ENCODE measurements at regions not wholly inside any gene's neighbourhood (a gene's known extent, or its start where the extent isn't known, plus 50 kb on each side); places are given as distances from the start of the nearest gene placed in this dataset.

GRCh38 chr5:133884569-133885311 lies 83.7 kb downstream of the C5orf15 start:
- TF ChIP-seq EZH2phosphoT487 (IDR thresholded peaks at IDR 0.05; ENCODE audit: borderline replicate concordance) (no peak), CTCF (conservative IDR thresholded peaks at IDR 0.05; ENCODE audit: low read length) (no peak)
- no peak overlapping the region for H3K4me2 ChIP-seq (ENCODE audit: low read depth, low read length, poor library complexity, severe bottlenecking)
- H3K9me3 ChIP-seq (ENCODE audit: insufficient read depth, low read depth, low read length) = no peaks in the 10 kb centered on the region
- no peaks in the 10 kb centered on the region for H3K9me2 ChIP-seq (replicated peaks; ENCODE audit: low read depth, low read length)
- H2AFZ ChIP-seq (ENCODE audit: low read length) = no peak overlapping the region
- no peaks in the 10 kb centered on the region for H3K27me3 ChIP-seq (ENCODE audit: insufficient read depth, low read length, poor library complexity, severe bottlenecking)
- no peak overlapping the region for H3K9ac ChIP-seq (ENCODE audit: low read depth, low read length, poor library complexity, severe bottlenecking)
- H3K4me1 ChIP-seq (ENCODE audit: insufficient read depth, low read length, poor library complexity, severe bottlenecking) = no peaks in the 10 kb centered on the region
- no peaks in the 10 kb centered on the region for H3K79me2 ChIP-seq (ENCODE audit: insufficient read depth, low read length)
- H3K36me3 ChIP-seq (ENCODE audit: insufficient read depth, low read length) = no peaks in the 10 kb centered on the region
- H3K4me3 ChIP-seq (ENCODE audit: low read length, poor library complexity, severe bottlenecking) = no peak overlapping the region
- no peaks in the 10 kb centered on the region for H4K20me1 ChIP-seq (ENCODE audit: insufficient read depth, low read length, poor library complexity, severe bottlenecking)
- H3F3A ChIP-seq (ENCODE audit: low read depth) = no peaks in the 10 kb centered on the region

DNA sequence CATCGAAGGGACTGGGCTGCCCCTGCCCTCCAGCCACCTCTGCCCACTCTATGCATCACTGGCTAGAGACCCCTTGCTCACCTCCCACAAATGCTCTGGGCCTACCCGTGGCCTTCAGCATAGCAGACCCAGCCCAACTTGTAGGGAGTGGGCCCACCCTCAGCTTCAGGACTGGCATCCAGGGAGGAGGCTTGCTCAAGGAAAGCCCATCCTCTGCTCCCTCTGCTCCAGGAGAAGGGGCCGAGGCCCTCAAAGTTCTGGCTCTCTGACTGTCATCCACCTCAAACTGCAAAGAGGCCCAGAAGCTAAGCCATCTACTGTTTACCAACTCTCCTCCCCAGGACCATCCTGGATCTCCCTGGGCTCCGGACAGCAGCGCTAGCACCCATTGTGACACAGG lies 84.5 kb downstream of the C5orf15 start:
- Histone ChIP-seq H3F3A (ENCODE audit: low read depth) (no peaks in the 10 kb centered on the region), H3K36me3 (ENCODE audit: insufficient read depth, low read length) (no peaks in the 10 kb centered on the region), H3K27me3 (ENCODE audit: insufficient read depth, low read length, poor library complexity, severe bottlenecking) (no peaks in the 10 kb centered on the region), H3K4me3 (ENCODE audit: low read length, poor library complexity, severe bottlenecking) (no peak overlapping the region), H3K9ac (ENCODE audit: low read depth, low read length, poor library complexity, severe bottlenecking) (no peak overlapping the region), H3K9me2 (replicated peaks; ENCODE audit: low read depth, low read length) (no peaks in the 10 kb centered on the region), H2AFZ (ENCODE audit: low read length) (no peak overlapping the region), H4K20me1 (ENCODE audit: insufficient read depth, low read length, poor library complexity, severe bottlenecking) (no peaks in the 10 kb centered on the region), H3K79me2 (ENCODE audit: insufficient read depth, low read length) (no peaks in the 10 kb centered on the region), H3K9me3 (ENCODE audit: insufficient read depth, low read depth, low read length) (no peaks in the 10 kb centered on the region), H3K4me1 (ENCODE audit: insufficient read depth, low read length, poor library complexity, severe bottlenecking) (no peaks in the 10 kb centered on the region), H3K4me2 (ENCODE audit: low read depth, low read length, poor library complexity, severe bottlenecking) (no peak overlapping the region)
- TF ChIP-seq CTCF (conservative IDR thresholded peaks at IDR 0.05; ENCODE audit: low read length) (no peak), EZH2phosphoT487 (IDR thresholded peaks at IDR 0.05; ENCODE audit: borderline replicate concordance) (no peak)

DNA sequence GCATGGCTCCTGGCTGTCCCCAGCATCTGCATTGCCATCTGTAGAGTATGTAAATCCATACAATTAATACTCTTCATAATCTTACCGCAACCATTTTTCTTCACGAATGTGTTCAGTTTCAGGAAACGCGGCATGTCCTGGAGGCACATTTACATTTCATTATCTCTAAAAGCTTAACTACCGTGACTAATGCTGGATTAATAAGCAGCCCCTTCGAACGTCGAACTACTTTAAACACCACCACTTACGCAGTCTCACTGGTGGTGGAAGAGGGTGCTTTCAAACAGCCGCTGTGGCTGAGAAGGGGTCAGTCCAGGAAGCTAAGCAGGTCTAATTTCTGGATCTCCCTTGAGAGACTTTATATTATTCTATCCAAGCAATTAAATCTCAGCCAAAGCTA lies 85.6 kb downstream of the C5orf15 start:
- H2AFZ ChIP-seq (ENCODE audit: low read length) = no peak overlapping the region
- no peaks in the 10 kb centered on the region for H3K79me2 ChIP-seq (ENCODE audit: insufficient read depth, low read length)
- H4K20me1 ChIP-seq (ENCODE audit: insufficient read depth, low read length, poor library complexity, severe bottlenecking) = no peaks in the 10 kb centered on the region
- H3F3A ChIP-seq (ENCODE audit: low read depth) = no peaks in the 10 kb centered on the region
- no peak overlapping the region for H3K9ac ChIP-seq (ENCODE audit: low read depth, low read length, poor library complexity, severe bottlenecking)
- no peak overlapping the region for H3K4me3 ChIP-seq (ENCODE audit: low read length, poor library complexity, severe bottlenecking)
- no peak overlapping the region for H3K4me2 ChIP-seq (ENCODE audit: low read depth, low read length, poor library complexity, severe bottlenecking)
- H3K9me3 ChIP-seq (ENCODE audit: insufficient read depth, low read depth, low read length) = no peaks in the 10 kb centered on the region
- H3K27me3 ChIP-seq (ENCODE audit: insufficient read depth, low read length, poor library complexity, severe bottlenecking) = no peaks in the 10 kb centered on the region
- no peaks in the 10 kb centered on the region for H3K9me2 ChIP-seq (replicated peaks; ENCODE audit: low read depth, low read length)
- TF ChIP-seq CTCF (conservative IDR thresholded peaks at IDR 0.05; ENCODE audit: low read length) (no peak), EZH2phosphoT487 (IDR thresholded peaks at IDR 0.05; ENCODE audit: borderline replicate concordance) (no peak)
- no peaks in the 10 kb centered on the region for H3K4me1 ChIP-seq (ENCODE audit: insufficient read depth, low read length, poor library complexity, severe bottlenecking)
- no peaks in the 10 kb centered on the region for H3K36me3 ChIP-seq (ENCODE audit: insufficient read depth, low read length)
